PC-9 (cell line): ENCODE measurements at regions not wholly inside any gene's neighbourhood (a gene's known extent, or its start where the extent isn't known, plus 50 kb on each side); places are given as distances from the start of the nearest gene placed in this dataset.

Source experiments
- BruUV-seq: library from RNA; stranded (reverse); fragments of 400-500 nt; replicated peaks from 2 replicates; lab custom pipeline; 2021; lab: Mats Ljungman, UMichigan
- CTCF ChIA-PET: fragments of 300-600 bp; sonication (Branson Sonifier 250); formaldehyde crosslinking; loops from one replicate; lab custom pipeline; 2022; ENCODE audit warnings: antibody characterized with exemption; lab: Charles Lee
- POLR2A ChIA-PET: fragments of 300-600 bp; sonication (Branson Sonifier 250); formaldehyde crosslinking; loops from one replicate; lab custom pipeline; 2022; ENCODE audit warnings: antibody characterized with exemption; ENCODE audit not compliant: unreplicated experiment; lab: Charles Lee
- DNase-seq, 2 experiments: peaks; one replicate each; pipeline versions ENCODE4 v3.0.0 to v3.0.0-alpha.2; 2015 to 2022; ENCODE audit warnings: mixed read lengths in 1 of 2
- H2AFZ ChIP-seq: fragments of 200-600 bp; sonication (generic); 2 replicates; pipeline ENCODE4 v1.8.1; 2017; ENCODE audit warnings: antibody characterized with exemption
- H3F3A ChIP-seq: fragments of 200-600 bp; sonication (generic); 2 replicates; pipeline ENCODE4 v1.8.1; 2017; ENCODE audit warnings: antibody characterized with exemption, mild to moderate bottlenecking, low read depth; ENCODE audit not compliant: insufficient read depth
- H3K27ac ChIP-seq: fragments of 200-600 bp; sonication (generic); 2 replicates; pipeline ENCODE4 v1.6.1; 2016; ENCODE audit warnings: mixed run types
- H3K27me3 ChIP-seq: fragments of 200-600 bp; sonication (generic); 2 replicates; pipeline ENCODE4 v1.6.1; 2016; ENCODE audit warnings: low read depth, mixed run types; ENCODE audit not compliant: insufficient read depth
- H3K36me3 ChIP-seq: fragments of 200-600 bp; sonication (generic); 2 replicates; pipeline ENCODE4 v1.6.1; 2016; ENCODE audit warnings: low read depth, mixed run types
- H3K4me1 ChIP-seq: fragments of 200-600 bp; sonication (generic); replicated peaks from 2 replicates; pipeline ENCODE4 v1.6.1; 2016; ENCODE audit warnings: mixed run types; ENCODE audit not compliant: insufficient read depth
- H3K4me2 ChIP-seq: fragments of 200-600 bp; sonication (generic); 2 replicates; pipeline ENCODE4 v1.6.1; 2017; ENCODE audit warnings: mixed run types
- H3K4me3 ChIP-seq: fragments of 200-600 bp; sonication (generic); 2 replicates; pipeline ENCODE4 v1.6.1; 2016; ENCODE audit warnings: mixed run types
- H3K79me2 ChIP-seq: fragments of 200-600 bp; sonication (generic); 2 replicates; pipeline ENCODE4 v1.6.1; 2017; ENCODE audit warnings: low read depth, mixed run types
- H3K9me2 ChIP-seq: fragments of 200-600 bp; sonication (generic); 2 replicates; pipeline ENCODE4 v1.8.1; 2017; ENCODE audit warnings: mild to moderate bottlenecking; ENCODE audit not compliant: insufficient read depth
- H3K9me3 ChIP-seq: fragments of 200-600 bp; sonication (generic); 2 replicates; pipeline ENCODE4 v1.8.1; 2016; ENCODE audit warnings: low read depth; ENCODE audit not compliant: insufficient read depth
- H4K20me1 ChIP-seq: fragments of 200-600 bp; sonication (generic); 2 replicates; pipeline ENCODE4 v1.8.1; 2017; ENCODE audit not compliant: insufficient read depth
- CTCF ChIP-seq: fragments of 200-600 bp; sonication (generic); conservative IDR thresholded peaks from 2 replicates; pipeline ENCODE4 v1.6.1; 2017; ENCODE audit warnings: mixed run types, antibody characterized with exemption, mild to moderate bottlenecking, moderate library complexity
- EZH2 ChIP-seq: fragments of 200-600 bp; sonication (generic); IDR thresholded peaks from 2 replicates; pipeline ENCODE4 v1.8.0; 2017; ENCODE audit warnings: antibody characterized with exemption, low read depth
- intact Hi-C: fragments of 100-400 bp; cut with micrococcal nuclease; formaldehyde crosslinking; loops from one replicate; pipeline ENCODE4 v1.10.0; 2022; ENCODE audit not compliant: unreplicated experiment

- CTCF ChIA-PET, result no interaction called here
- Histone ChIP-seq H3K4me3 (no peak overlapping the region), H3K27ac (no peak overlapping the region), H3K9me3 (no peaks in the 10 kb centered on the region), H4K20me1 (no peaks in the 10 kb centered on the region; the same call in 1 of the 2 replicates), H3F3A (no peaks in the 10 kb centered on the region), H3K27me3 (peaks cover 100% of the 10 kb centered on the region), H3K36me3 (no peaks in the 10 kb centered on the region), H3K9me2 (no peaks in the 10 kb centered on the region), H3K4me1 (no peaks in the 10 kb centered on the region), H2AFZ (no peak overlapping the region), H3K4me2 (no peak overlapping the region), H3K79me2 (no peaks in the 10 kb centered on the region)
- DNase-seq, result no peak
- intact Hi-C loops, result no loop called here
- TF ChIP-seq CTCF (no peak), EZH2 (no peak)
- POLR2A ChIA-PET, result no interaction called here
- no TSS peak for BruUV-seq
Measured at GRCh38 chr5:2178071-2178477, 295.3 kb upstream of the IRX4 start.

DNA sequence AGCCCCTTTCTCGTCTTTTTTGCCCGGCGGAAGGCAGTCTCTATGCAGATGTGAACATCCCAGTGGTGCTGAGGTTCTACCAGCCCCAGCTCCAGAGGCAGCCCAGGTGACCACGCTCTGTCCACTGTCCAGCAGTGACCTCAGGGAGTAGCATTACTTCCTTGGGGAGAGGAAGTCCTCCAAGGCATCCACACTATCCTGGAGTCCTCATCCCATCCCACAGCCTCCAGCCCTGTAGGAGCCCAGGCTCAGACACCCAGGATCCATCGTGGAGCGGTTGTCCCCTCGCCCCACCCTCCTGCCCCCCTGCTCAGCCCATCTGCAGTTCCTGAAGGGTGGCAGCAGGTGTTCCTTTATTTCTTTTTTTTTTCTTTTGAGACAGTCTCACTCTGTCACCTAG, 294.5 kb upstream of the IRX4 start:
- Histone ChIP-seq H3K4me3 (no peak overlapping the region), H3K4me1 (no peaks in the 10 kb centered on the region), H3K27me3 (peaks cover 100% of the 10 kb centered on the region), H2AFZ (no peak overlapping the region), H3K27ac (no peak overlapping the region), H3K9me3 (no peaks in the 10 kb centered on the region), H3K9me2 (no peaks in the 10 kb centered on the region), H3K36me3 (no peaks in the 10 kb centered on the region), H3K4me2 (no peak overlapping the region), H3K79me2 (no peaks in the 10 kb centered on the region), H3F3A (no peaks in the 10 kb centered on the region), H4K20me1 (no peaks in the 10 kb centered on the region; the same call in 1 of the 2 replicates)
- no TSS peak for BruUV-seq
- TF ChIP-seq EZH2 (no peak), CTCF (no peak)
- CTCF ChIA-PET, result no interaction called here
- DNase-seq, result no peak
- POLR2A ChIA-PET, result no interaction called here
- intact Hi-C loops, result no loop called here

DNA sequence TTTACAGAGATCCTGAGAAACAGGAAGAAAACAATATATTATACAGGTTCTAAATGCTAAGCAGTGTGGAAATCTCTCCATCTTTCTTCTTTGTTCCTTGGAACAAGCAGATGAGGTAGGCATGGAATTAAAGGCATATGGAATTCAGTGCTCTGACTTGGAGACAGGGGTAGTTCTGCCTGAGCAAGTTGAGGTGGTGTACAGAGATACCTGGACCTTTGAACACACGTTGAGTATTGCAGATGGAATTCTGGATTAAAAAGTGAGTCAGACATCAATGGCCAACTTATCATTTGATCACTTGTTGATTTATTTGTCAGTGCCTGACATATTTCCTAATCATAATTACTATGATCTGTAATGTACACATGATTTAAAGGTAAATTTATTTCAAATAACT, 293.9 kb upstream of the IRX4 start:
- H3K79me2 ChIP-seq, result no peaks in the 10 kb centered on the region
- H3K27me3 ChIP-seq, result peaks cover 100% of the 10 kb centered on the region
- H3K4me1 ChIP-seq, result no peaks in the 10 kb centered on the region
- POLR2A ChIA-PET, result no interaction called here
- no peaks in the 10 kb centered on the region for H3K9me3 ChIP-seq
- intact Hi-C loops, result no loop called here
- no TSS peak for BruUV-seq
- no peaks in the 10 kb centered on the region; the same call in 1 of the 2 replicates for H4K20me1 ChIP-seq
- H3F3A ChIP-seq, result no peaks in the 10 kb centered on the region
- H3K36me3 ChIP-seq, result no peaks in the 10 kb centered on the region
- CTCF ChIA-PET, result no interaction called here
- H3K4me2 ChIP-seq, result no peak overlapping the region
- H3K4me3 ChIP-seq, result no peak overlapping the region
- H3K9me2 ChIP-seq, result no peaks in the 10 kb centered on the region
- H2AFZ ChIP-seq, result no peak overlapping the region
- TF ChIP-seq EZH2 (no peak), CTCF (no peak)
- no peak overlapping the region for H3K27ac ChIP-seq
- peak in 1 of 2 experiments; percentile 44 for DNase-seq
